ENCODE measurements at regions not wholly inside any gene's neighbourhood (a gene's known extent, or its start where the extent isn't known, plus 50 kb on each side); places are given as distances from the start of the nearest gene placed in this dataset.
A peak's percentile ranks its signal among the peaks of the same experiment; 100 is the strongest.

GRCh38 chr5:74272024-74272775 lies 368.3 kb downstream of the ENC1 start:
- Histone ChIP-seq H3K4me1 (peaks cover 0 to 11% (median 0%) of the 10 kb centered on the region in 12 donors), H3K27me3 (no peaks in the 10 kb centered on the region), H3K36me3 (no peaks in the 10 kb centered on the region), H3K4me3 (no peak overlapping the region), H3K27ac (peak overlapping the region in 2 of 12 donors; percentile 8 to 10), H3K9me3 (peaks cover 0 to 2% (median 0%) of the 10 kb centered on the region in 12 donors)
- WGBS, 4 donors: 47 to 81% (median 75%) methylated on average over 2 of the region's 2 CpGs
- intact Hi-C loops (cut with DNase I): no loop called here
- DNase-seq: no peak
- TF ChIP-seq POLR2A (IDR thresholded peaks at IDR 0.05): no peak
- TF ChIP-seq CTCF (IDR thresholded peaks at IDR 0.05): no peak
- ATAC-seq: no peak

GRCh38 chr5:74268297-74268696 lies 372.2 kb downstream of the ENC1 start:
- H3K36me3 ChIP-seq: no peaks in the 10 kb centered on the region
- intact Hi-C loops (cut with DNase I): no loop called here
- no peak overlapping the region for H3K4me3 ChIP-seq
- H3K9me3 ChIP-seq: peaks cover 0 to 2% (median 0%) of the 10 kb centered on the region in 12 donors
- H3K27ac ChIP-seq: no peak overlapping the region
- no peak for DNase-seq
- H3K27me3 ChIP-seq: no peaks in the 10 kb centered on the region
- ATAC-seq: no peak
- WGBS, 4 donors: 86 to 91% (median 88%) methylated on average over 5 of the region's 5 CpGs
- H3K4me1 ChIP-seq: no peaks in the 10 kb centered on the region
- TF ChIP-seq POLR2A (IDR thresholded peaks at IDR 0.05): no peak
- no peak for TF ChIP-seq CTCF (IDR thresholded peaks at IDR 0.05)

- ATAC-seq (no peak), DNase-seq (no peak)
- 82 to 94% (median 88%) methylated on average over 5 of the region's 5 CpGs for WGBS, 4 donors
These were observed 373.7 kb downstream of the ENC1 start for GRCh38 chr5:74266836-74267235.

GRCh38 chr5:74266132-74266531 lies 374.4 kb downstream of the ENC1 start:
- no peak overlapping the region for H3K4me3 ChIP-seq
- no peak for ATAC-seq
- no peak for DNase-seq
- 87 to 92% (median 89%) methylated on average over 2 of the region's 2 CpGs for WGBS, 4 donors
- H3K27ac ChIP-seq: no peak overlapping the region
- no peaks in the 10 kb centered on the region for H3K9me3 ChIP-seq
- H3K4me1 ChIP-seq: peaks cover 0 to under 1% (median 0%) of the 10 kb centered on the region in 12 donors
- TF ChIP-seq CTCF (IDR thresholded peaks at IDR 0.05): no peak
- no peak for TF ChIP-seq POLR2A (IDR thresholded peaks at IDR 0.05)
- intact Hi-C loops (cut with DNase I): no loop called here
- no peaks in the 10 kb centered on the region for H3K36me3 ChIP-seq
- no peaks in the 10 kb centered on the region for H3K27me3 ChIP-seq

More at GRCh38 chr5:74266836-74267235, 373.7 kb downstream of the ENC1 start:
- TF ChIP-seq CTCF (IDR thresholded peaks at IDR 0.05) (no peak), POLR2A (IDR thresholded peaks at IDR 0.05) (no peak)
- H3K36me3 ChIP-seq: no peaks in the 10 kb centered on the region
- peaks cover 0 to 2% (median 0%) of the 10 kb centered on the region in 12 donors for H3K9me3 ChIP-seq
- no peak overlapping the region for H3K4me3 ChIP-seq
- H3K27ac ChIP-seq: no peak overlapping the region
- H3K27me3 ChIP-seq: no peaks in the 10 kb centered on the region
- intact Hi-C loops (cut with DNase I): no loop called here
- no peaks in the 10 kb centered on the region for H3K4me1 ChIP-seq
